H1 (cell line): ENCODE measurements at regions not wholly inside any gene's neighbourhood (a gene's known extent, or its start where the extent isn't known, plus 50 kb on each side); places are given as distances from the start of the nearest gene placed in this dataset.

Source experiments
- CTCF ChIA-PET: fragments of 300-600 bp; sonication (Branson Sonifier 250); formaldehyde crosslinking; loops from one replicate; lab custom pipeline; 2021; ENCODE audit not compliant: partially characterized antibody; lab: Charles Lee
- POLR2A ChIA-PET: fragments of 300-600 bp; sonication (Branson Sonifier 250); formaldehyde crosslinking; loops from one replicate; lab custom pipeline; 2021; ENCODE audit warnings: inconsistent platforms; ENCODE audit not compliant: partially characterized antibody; lab: Charles Lee
- DNase-seq, 2 experiments: peaks; one replicate each; pipeline versions ENCODE4 v3.0.0 to v3.0.0-alpha.2; 2010 to 2022; ENCODE audit warnings: low spot score in 2 of 2, low read depth in 1 of 2, mixed read lengths in 1 of 2
- FAIRE-seq: peaks from 2 replicates; lab custom pipeline; 2011; peaks lifted over from hg19 to GRCh38; lab: Jason Lieb, UNC
- H2AFZ ChIP-seq: 2 replicates; pipeline ENCODE4 v1.8.1; 2012; ENCODE audit warnings: low read length, inconsistent platforms
- H2AK5ac ChIP-seq: 2 replicates; pipeline ENCODE4 v1.6.1; 2013; ENCODE audit warnings: low read depth, low read length
- H2BK120ac ChIP-seq: replicated peaks from 2 replicates; pipeline ENCODE3; 2013; ENCODE audit warnings: low read depth, low read length, inconsistent platforms
- H2BK12ac ChIP-seq: 2 replicates; pipeline ENCODE4 v1.6.1; 2013; ENCODE audit warnings: low read depth, low read length
- H2BK15ac ChIP-seq: 2 replicates; pipeline ENCODE4 v1.6.1; 2013; ENCODE audit warnings: low read length
- H2BK20ac ChIP-seq: 2 replicates; pipeline ENCODE4 v1.6.1; 2013; ENCODE audit warnings: low read length
- H2BK5ac ChIP-seq: 2 replicates; pipeline ENCODE4 v1.6.1; 2013; ENCODE audit warnings: low read depth, low read length
- H3K14ac ChIP-seq: 2 replicates; pipeline ENCODE4 v1.6.1; 2013; ENCODE audit warnings: inconsistent platforms; ENCODE audit not compliant: insufficient read length
- H3K18ac ChIP-seq: 2 replicates; pipeline ENCODE4 v1.6.1; 2013; ENCODE audit warnings: low read length; ENCODE audit errors: extremely low read depth
- H3K23ac ChIP-seq: 2 replicates; pipeline ENCODE4 v1.6.1; 2013; ENCODE audit warnings: inconsistent platforms; ENCODE audit not compliant: insufficient read length
- H3K23me2 ChIP-seq: 2 replicates; pipeline ENCODE4 v1.6.1; 2013; ENCODE audit warnings: low read depth, low read length
- H3K27ac ChIP-seq: 2 replicates; pipeline ENCODE4 v1.6.1; 2011; ENCODE audit warnings: low read depth, low read length, inconsistent platforms
- H3K27me3 ChIP-seq, 4 experiments: replicated peaks in 1 of 4; 1 replicate in 1 of 4; 2 replicates in 3 of 4; pipeline versions ENCODE4 v1.6.1 to v1.8.1; 2011 to 2013; ENCODE audit warnings: low read length in 3 of 4, mild to moderate bottlenecking in 3 of 4, inconsistent platforms in 2 of 4, mixed read lengths in 2 of 4, moderate library complexity in 1 of 4; ENCODE audit not compliant: control insufficient read depth in 3 of 4, insufficient read depth in 3 of 4; ENCODE audit errors: extremely low read depth in 1 of 4
- H3K36me3 ChIP-seq, 4 experiments: 2 replicates each; pipeline versions ENCODE4 v1.6.1 to v1.8.1; 2011 to 2013; ENCODE audit warnings: mild to moderate bottlenecking in 4 of 4, low read length in 3 of 4, moderate library complexity in 2 of 4, control low read depth in 1 of 4, inconsistent platforms in 1 of 4; ENCODE audit not compliant: insufficient read depth in 4 of 4, control insufficient read depth in 2 of 4
- H3K4ac ChIP-seq: replicated peaks from 2 replicates; pipeline ENCODE3; 2013; ENCODE audit warnings: low read length, low read depth, mixed read lengths, inconsistent platforms; ENCODE audit not compliant: insufficient read length
- H3K4me1 ChIP-seq, 4 experiments: replicated peaks in 1 of 4; 1 replicate in 1 of 4; 2 replicates in 3 of 4; pipeline versions ENCODE4 v1.6.1 to v1.8.1; 2011 to 2013; ENCODE audit warnings: low read length in 3 of 4, inconsistent platforms in 2 of 4, mixed read lengths in 1 of 4; ENCODE audit not compliant: insufficient read depth in 4 of 4, control insufficient read depth in 3 of 4
- H3K4me2 ChIP-seq, 2 experiments: 2 replicates each; pipeline versions ENCODE4 v1.6.1 to v1.8.1; 2011 to 2013; ENCODE audit warnings: low read depth in 2 of 2, low read length in 2 of 2, control low read depth in 1 of 2, inconsistent platforms in 1 of 2, mild to moderate bottlenecking in 1 of 2; ENCODE audit not compliant: insufficient read depth in 1 of 2
- H3K4me3 ChIP-seq, 4 experiments: fragments of 200-600, 300-600 bp in 1 of 4; sonication (generic), shearing (Covaris generic), sonication (Bioruptor Twin) in 1 of 4; 2 replicates each; pipeline versions ENCODE4 v1.5.1 to v1.8.1; 2011 to 2016; ENCODE audit warnings: low read length in 4 of 4, low read depth in 3 of 4, control low read depth in 2 of 4, inconsistent platforms in 2 of 4, mild to moderate bottlenecking in 2 of 4, mixed read lengths in 1 of 4, moderate library complexity in 1 of 4; ENCODE audit not compliant: insufficient read depth in 2 of 4; ENCODE audit errors: extremely low read depth in 1 of 4
- H3K56ac ChIP-seq: replicated peaks from 2 replicates; pipeline ENCODE3; 2013; ENCODE audit warnings: low read depth, mild to moderate bottlenecking, mixed read lengths, low read length, inconsistent platforms; ENCODE audit not compliant: insufficient read length
- H3K79me1 ChIP-seq: 2 replicates; pipeline ENCODE4 v1.6.1; 2013; ENCODE audit warnings: low read depth, low read length, control low read depth
- H3K79me2 ChIP-seq, 2 experiments: 2 replicates each; pipeline versions ENCODE4 v1.6.1 to v1.8.1; 2012 to 2013; ENCODE audit warnings: low read length in 2 of 2, mild to moderate bottlenecking in 2 of 2, inconsistent platforms in 1 of 2; ENCODE audit not compliant: insufficient read depth in 2 of 2, control insufficient read depth in 1 of 2
- H3K9ac ChIP-seq, 4 experiments: replicated peaks in 1 of 4; 1 replicate in 1 of 4; 2 replicates in 3 of 4; pipeline versions ENCODE4 v1.6.1 to v1.8.1; 2011 to 2013; ENCODE audit warnings: low read depth in 3 of 4, low read length in 3 of 4, control low read depth in 2 of 4, mild to moderate bottlenecking in 2 of 4, moderate library complexity in 2 of 4, inconsistent platforms in 1 of 4; ENCODE audit errors: extremely low read depth in 1 of 4
- H3K9me3 ChIP-seq, 2 experiments: 2 replicates each; pipeline versions ENCODE4 v1.6.1 to v1.8.1; 2012 to 2013; ENCODE audit warnings: mild to moderate bottlenecking in 2 of 2, moderate library complexity in 2 of 2, control low read depth in 1 of 2, inconsistent platforms in 1 of 2, low read depth in 1 of 2, low read length in 1 of 2, mixed read lengths in 1 of 2; ENCODE audit not compliant: insufficient read depth in 2 of 2
- H4K20me1 ChIP-seq, 2 experiments: replicated peaks in 1 of 2; 2 replicates each; pipeline versions ENCODE3 to v1.8.1; 2011 to 2013; ENCODE audit warnings: inconsistent platforms in 2 of 2, low read length in 2 of 2, mild to moderate bottlenecking in 1 of 2; ENCODE audit not compliant: insufficient read depth in 2 of 2, control insufficient read depth in 1 of 2
- H4K5ac ChIP-seq: 2 replicates; pipeline ENCODE4 v1.6.1; 2013; ENCODE audit warnings: low read length, low read depth, mixed read lengths, inconsistent platforms; ENCODE audit not compliant: insufficient read length
- H4K8ac ChIP-seq: 2 replicates; pipeline ENCODE4 v1.8.0; 2013; ENCODE audit warnings: mild to moderate bottlenecking, moderate library complexity, low read length, inconsistent platforms; ENCODE audit not compliant: insufficient read depth; ENCODE audit errors: extremely low read depth
- H4K91ac ChIP-seq: replicated peaks from 2 replicates; pipeline ENCODE3; 2013; ENCODE audit warnings: low read length, mixed read lengths, inconsistent platforms; ENCODE audit not compliant: insufficient read length
- NRF1 ChIP-seq: IDR thresholded peaks from 2 replicates; pipeline ENCODE4 v1.6.1; 2011; ENCODE audit warnings: mild to moderate bottlenecking, low read depth, low read length, improper control_type of control experiment
- POLR2A ChIP-seq, 2 experiments: IDR thresholded peaks; 1 replicate in 1 of 2; 2 replicates in 1 of 2; pipeline ENCODE4 v1.6.1; 2011; ENCODE audit warnings: low read depth in 2 of 2, low read length in 2 of 2, mild to moderate bottlenecking in 2 of 2; ENCODE audit errors: control extremely low read depth in 1 of 2
- SP1 ChIP-seq: IDR thresholded peaks from 2 replicates; pipeline ENCODE4 v1.6.1; 2011; ENCODE audit warnings: low read depth, low read length
- ZNF274 ChIP-seq: IDR thresholded peaks from 2 replicates; pipeline ENCODE4 v1.7.0; 2012; ENCODE audit warnings: low read length, borderline replicate concordance; ENCODE audit errors: extremely low read depth
- WGBS, 2 experiments: shearing (Covaris generic) in 1 of 2; methylation state at CpG; one replicate each; pipeline versions ENCODE4 v1.1.6 to v1.1.7; 2013 to 2015; ENCODE audit warnings: low lambda C conversion rate in 2 of 2, mixed read lengths in 2 of 2, inconsistent platforms in 1 of 2, low coverage in 1 of 2, missing lambda C conversion rate in 1 of 2; ENCODE audit not compliant: insufficient replicate concordance in 2 of 2, insufficient coverage in 1 of 2, insufficient read length in 1 of 2; ENCODE audit errors: extremely low coverage in 1 of 2, missing lambda C conversion rate in 1 of 2; 5-methylcytosine and 5-hydroxymethylcytosine counted together

- H3K4me3 ChIP-seq = no peak overlapping the region
- H4K20me1 ChIP-seq = no peaks in the 10 kb centered on the region
- no peak overlapping the region for H3K14ac ChIP-seq
- H4K8ac ChIP-seq = no peak overlapping the region
- no peaks in the 10 kb centered on the region for H3K4me1 ChIP-seq
- TF ChIP-seq NRF1 (no peak), ZNF274 (no peak), POLR2A (IDR thresholded peaks at IDR 0.05; ENCODE audit: control extremely low read depth in 1 of 2, low read depth in 2 of 2, low read length in 2 of 2) (no peak), SP1 (no peak)
- no peak overlapping the region for H3K23ac ChIP-seq
- no peak overlapping the region for H3K9ac ChIP-seq
- H3K4me2 ChIP-seq = no peak overlapping the region
- H3K36me3 ChIP-seq = no peaks in the 10 kb centered on the region
- no peaks in the 10 kb centered on the region for H3K9me3 ChIP-seq
- H2BK5ac ChIP-seq = no peak overlapping the region
- H3K27ac ChIP-seq = no peak overlapping the region
- no peak overlapping the region for H2BK15ac ChIP-seq
- H3K18ac ChIP-seq = no peak overlapping the region
- DNase-seq = no peak
- H2AFZ ChIP-seq = no peak overlapping the region
- H4K5ac ChIP-seq = no peak overlapping the region
- H3K27me3 ChIP-seq = no peaks in the 10 kb centered on the region
- H3K79me2 ChIP-seq = no peaks in the 10 kb centered on the region
- H2BK20ac ChIP-seq = no peak overlapping the region
- H3K23me2 ChIP-seq = no peaks in the 10 kb centered on the region
- H4K91ac ChIP-seq = no peak overlapping the region
- H3K79me1 ChIP-seq = no peaks in the 10 kb centered on the region
- POLR2A ChIA-PET = no interaction called here
- CTCF ChIA-PET = no interaction called here
- no peak overlapping the region for H2BK120ac ChIP-seq
- WGBS, 2 experiments = 98% methylated on average over 2 of the region's 2 CpGs; no CpG with 5 or more reads in 1 of the 2 experiments
- FAIRE-seq = no peak
- H2BK12ac ChIP-seq = no peak overlapping the region
- H2AK5ac ChIP-seq = no peak overlapping the region
- H3K56ac ChIP-seq = no peak overlapping the region
- H3K4ac ChIP-seq = no peak overlapping the region
Observed at GRCh38 chr4:180603791-180604190, 1639.4 kb upstream of the TENM3 start.
